Astrocyte of the cerebellum (primary cell): ENCODE measurements at regions not wholly inside any gene's neighbourhood (a gene's known extent, or its start where the extent isn't known, plus 50 kb on each side); places are given as distances from the start of the nearest gene placed in this dataset.
"Not testable (repeated sequence)": the region's sequence is repeated elsewhere in the genome, so short reads cannot be mapped to it uniquely, and the experiment has no call there.

Experiments used
- DNase-seq: peaks from one replicate; pipeline ENCODE4 v3.0.0-alpha.2; 2011; ENCODE audit warnings: low read depth
- H3K4me3 ChIP-seq: 2 replicates; pipeline ENCODE4 v1.5.1; 2011; ENCODE audit warnings: mild to moderate bottlenecking, low read depth, low read length, moderate library complexity
- in situ Hi-C: cut with HindIII; loops from 2 replicates; pipeline ENCODE4 v1.10.0; 2017; ENCODE audit warnings: low sequenced_read_pairs
- TF ChIP-seq, protein P1 (sequence below): IDR thresholded peaks from 2 replicates; pipeline ENCODE4 v1.5.1; 2012; ENCODE audit warnings: low read length, low read depth, moderate library complexity, mild to moderate bottlenecking; ENCODE audit errors: missing control alignments

DNA sequence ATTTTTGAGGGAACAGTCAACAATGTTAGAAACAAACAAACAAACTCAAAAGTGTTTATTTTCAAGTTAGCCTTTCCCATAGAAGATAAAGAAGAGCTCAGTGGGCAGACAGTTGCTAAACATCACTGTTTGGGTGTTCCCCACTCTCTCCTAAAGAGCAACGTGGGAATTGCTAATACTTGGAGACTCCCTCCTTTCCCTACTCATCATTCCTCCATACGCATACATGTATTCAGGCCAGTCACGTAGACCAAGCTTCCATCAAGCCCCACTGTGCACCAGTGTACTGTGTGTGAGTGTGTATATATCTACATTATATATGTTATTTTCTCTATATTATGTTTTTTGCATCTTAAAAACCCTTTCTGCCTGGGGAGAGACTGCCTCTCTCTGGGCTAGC is 115.0 kb upstream of the EGFLAM start:
- H3K4me3 ChIP-seq: no peak overlapping the region
- TF ChIP-seq, protein P1, sequence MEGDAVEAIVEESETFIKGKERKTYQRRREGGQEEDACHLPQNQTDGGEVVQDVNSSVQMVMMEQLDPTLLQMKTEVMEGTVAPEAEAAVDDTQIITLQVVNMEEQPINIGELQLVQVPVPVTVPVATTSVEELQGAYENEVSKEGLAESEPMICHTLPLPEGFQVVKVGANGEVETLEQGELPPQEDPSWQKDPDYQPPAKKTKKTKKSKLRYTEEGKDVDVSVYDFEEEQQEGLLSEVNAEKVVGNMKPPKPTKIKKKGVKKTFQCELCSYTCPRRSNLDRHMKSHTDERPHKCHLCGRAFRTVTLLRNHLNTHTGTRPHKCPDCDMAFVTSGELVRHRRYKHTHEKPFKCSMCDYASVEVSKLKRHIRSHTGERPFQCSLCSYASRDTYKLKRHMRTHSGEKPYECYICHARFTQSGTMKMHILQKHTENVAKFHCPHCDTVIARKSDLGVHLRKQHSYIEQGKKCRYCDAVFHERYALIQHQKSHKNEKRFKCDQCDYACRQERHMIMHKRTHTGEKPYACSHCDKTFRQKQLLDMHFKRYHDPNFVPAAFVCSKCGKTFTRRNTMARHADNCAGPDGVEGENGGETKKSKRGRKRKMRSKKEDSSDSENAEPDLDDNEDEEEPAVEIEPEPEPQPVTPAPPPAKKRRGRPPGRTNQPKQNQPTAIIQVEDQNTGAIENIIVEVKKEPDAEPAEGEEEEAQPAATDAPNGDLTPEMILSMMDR: no peak
- in situ Hi-C loops: no loop called here
- DNase-seq: no peak

DNA sequence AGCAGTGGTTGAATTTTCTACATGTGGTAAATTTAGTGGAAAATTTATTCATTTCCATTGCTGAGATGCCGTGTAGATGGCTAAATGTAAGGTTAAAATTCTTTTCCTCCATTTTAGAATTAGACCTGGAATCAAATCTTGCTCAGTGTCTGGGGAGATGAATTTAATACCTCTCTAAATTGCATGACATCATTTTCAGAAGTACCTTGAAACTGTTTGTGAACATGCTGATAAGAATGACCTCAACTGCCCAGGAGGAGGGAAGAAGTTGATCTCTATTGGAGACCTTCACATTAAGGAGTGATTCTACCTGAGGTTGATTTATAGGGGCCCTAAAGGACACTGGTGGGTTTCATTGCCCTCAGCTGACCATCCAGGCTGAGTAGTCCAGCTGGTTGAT is 116.7 kb upstream of the EGFLAM start:
- TF ChIP-seq, protein P1: no peak
- no peak overlapping the region for H3K4me3 ChIP-seq
- in situ Hi-C loops: no loop called here
- no peak for DNase-seq

DNA sequence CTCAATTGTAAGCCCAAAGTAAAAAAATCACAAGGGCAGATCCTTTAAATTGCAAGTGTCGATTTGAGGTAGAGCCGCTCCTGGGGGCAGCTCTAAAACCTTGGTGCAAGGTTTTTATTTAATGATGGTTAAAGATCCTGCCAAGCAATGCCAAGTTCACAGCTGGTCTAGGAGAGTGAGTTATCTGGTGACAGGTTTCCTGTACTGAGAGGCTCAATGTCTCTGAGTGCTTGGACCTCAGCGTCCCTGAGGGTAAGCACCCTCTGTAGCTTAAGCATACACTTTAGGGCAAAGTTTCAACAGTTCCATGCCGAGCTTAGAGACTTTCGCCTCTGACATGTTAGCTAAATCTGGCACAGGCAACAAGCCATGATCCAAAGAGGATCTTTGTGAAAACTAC is 119.8 kb upstream of the EGFLAM start:
- no peak for DNase-seq
- in situ Hi-C loops: no loop called here
- H3K4me3 ChIP-seq: no peak overlapping the region
- TF ChIP-seq, protein P1: no peak

DNA sequence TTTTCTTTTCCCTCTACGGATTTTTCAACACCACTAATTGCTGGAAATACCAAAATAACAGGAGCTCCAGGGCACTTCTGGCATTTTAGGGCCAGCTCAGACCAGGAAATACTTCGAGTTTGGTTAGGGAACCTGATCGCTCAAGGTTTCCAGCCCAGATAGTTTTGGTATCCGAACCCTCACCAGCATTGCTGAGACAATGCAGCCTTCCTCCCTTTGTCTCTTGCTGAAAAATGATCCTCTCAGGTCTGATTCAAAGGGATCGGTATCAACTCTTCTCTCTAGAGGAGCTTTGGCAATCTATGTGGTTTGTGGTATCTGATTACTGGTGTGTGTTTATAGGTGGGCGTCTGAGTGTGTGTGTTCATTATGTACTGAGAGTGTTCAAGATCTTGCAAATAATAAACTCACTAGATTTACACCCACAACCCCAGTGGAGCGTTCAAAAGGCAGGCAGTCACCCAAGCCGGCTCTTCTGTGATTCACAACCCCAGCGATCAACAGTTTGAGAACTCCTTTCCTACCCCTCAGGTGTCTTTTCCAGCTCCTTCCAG is 122.8 kb upstream of the EGFLAM start:
- TF ChIP-seq, protein P1: no peak
- in situ Hi-C loops: no loop called here
- no peak for DNase-seq
- H3K4me3 ChIP-seq: no peak overlapping the region

DNA sequence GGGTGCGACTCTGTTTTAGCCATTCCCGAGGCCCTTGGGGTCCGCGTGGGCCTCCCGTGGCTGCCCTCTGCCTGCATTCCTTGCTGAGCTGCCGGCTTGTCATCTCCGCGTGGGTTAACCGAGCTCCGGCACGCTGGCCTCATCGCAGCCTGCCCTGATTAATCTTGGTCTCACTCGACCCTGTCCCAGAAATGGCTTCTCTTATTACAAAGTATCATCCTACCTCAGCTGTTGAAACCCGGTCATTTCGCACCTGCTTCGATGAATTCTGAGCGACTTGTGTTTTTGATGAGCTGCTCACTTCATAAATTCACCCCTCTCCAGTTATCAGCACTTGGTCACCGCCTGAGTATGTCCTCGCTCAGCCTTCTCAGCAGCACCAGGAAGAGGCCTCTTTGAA is 123.5 kb upstream of the EGFLAM start:
- TF ChIP-seq, protein P1: no peak
- no peak overlapping the region for H3K4me3 ChIP-seq
- in situ Hi-C loops: no loop called here
- DNase-seq: no peak

DNA sequence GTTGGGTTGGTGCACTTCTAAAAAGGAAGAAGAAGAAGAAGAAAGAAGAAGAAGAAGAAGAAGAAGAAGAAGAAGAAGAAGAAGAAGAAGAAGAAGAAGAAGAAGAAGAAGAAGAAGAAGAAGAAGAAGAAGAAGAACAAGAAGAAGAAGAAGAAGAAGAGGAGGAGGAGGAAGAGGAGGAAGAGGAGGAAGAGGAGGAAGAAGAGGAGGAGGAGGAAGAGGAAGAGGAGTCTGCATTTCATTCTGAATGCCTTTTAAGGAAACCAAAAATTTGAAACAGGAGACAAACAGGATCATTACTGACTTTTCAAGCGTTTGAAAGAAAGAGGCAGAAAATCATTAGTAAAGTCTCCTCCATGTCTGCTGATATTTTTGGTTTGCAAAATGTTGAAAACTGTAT is 124.1 kb upstream of the EGFLAM start:
- DNase-seq, in situ Hi-C loops, H3K4me3 ChIP-seq: not testable (repeated sequence)

DNA sequence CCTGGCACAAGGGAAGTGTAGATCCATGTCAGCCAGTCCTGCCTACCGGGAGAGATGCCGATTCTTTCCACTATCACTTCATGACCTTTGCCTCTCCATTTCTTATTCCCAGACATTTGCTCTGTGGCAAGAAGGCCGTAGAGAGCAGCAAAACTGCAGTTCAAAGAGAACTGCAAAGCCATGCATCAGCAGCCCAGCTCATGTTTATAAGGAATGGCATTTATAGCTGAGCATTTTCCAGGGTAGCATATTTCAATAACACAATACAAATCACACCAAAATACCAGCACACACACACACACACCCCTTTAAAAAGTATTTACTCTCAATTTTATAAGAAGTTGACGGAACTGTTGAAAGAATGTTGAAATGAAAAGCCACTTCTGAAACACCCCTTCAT is 126.7 kb upstream of the EGFLAM start:
- in situ Hi-C loops: no loop called here
- no peak for DNase-seq
- no peak overlapping the region for H3K4me3 ChIP-seq
- TF ChIP-seq, protein P1: no peak
